Liver (tissue), 8 donors: ENCODE measurements at regions not wholly inside any gene's neighbourhood (a gene's known extent, or its start where the extent isn't known, plus 50 kb on each side); places are given as distances from the start of the nearest gene placed in this dataset.

ENCODE experiments used
- DNase-seq: peaks from one replicate; pipeline ENCODE4 v3.0.0-alpha.2; 2017; ENCODE audit warnings: low spot score
- H3K27ac ChIP-seq, 2 donors: one replicate each; pipeline ENCODE4 v1.7.0; 2013; ENCODE audit warnings: inconsistent platforms in 2 of 2, low read length in 2 of 2, control low read depth in 1 of 2, low read depth in 1 of 2, mild to moderate bottlenecking in 1 of 2
- H3K27me3 ChIP-seq, 4 donors: one replicate each; pipeline versions ENCODE4 v1.6.1 to v1.7.0; 2013; ENCODE audit warnings: low read length in 3 of 4, inconsistent platforms in 1 of 4, mild to moderate bottlenecking in 1 of 4, moderate library complexity in 1 of 4; ENCODE audit not compliant: control insufficient read depth in 4 of 4, insufficient read depth in 4 of 4
- H3K36me3 ChIP-seq, 4 donors: one replicate each; pipeline versions ENCODE4 v1.6.1 to v1.7.0; 2013; ENCODE audit warnings: low read length in 3 of 4, mild to moderate bottlenecking in 3 of 4, low read depth in 1 of 4, moderate library complexity in 1 of 4; ENCODE audit not compliant: control insufficient read depth in 4 of 4, insufficient read depth in 3 of 4
- H3K4me1 ChIP-seq, 4 donors: one replicate each; pipeline versions ENCODE4 v1.6.1 to v1.7.0; 2013; ENCODE audit warnings: low read length in 3 of 4, mild to moderate bottlenecking in 3 of 4, moderate library complexity in 1 of 4; ENCODE audit not compliant: control insufficient read depth in 4 of 4, insufficient read depth in 4 of 4
- H3K4me3 ChIP-seq, 3 donors: one replicate each; pipeline versions ENCODE4 v1.6.1 to v1.7.0; 2013; ENCODE audit warnings: low read length in 3 of 3, control low read depth in 1 of 3, low read depth in 1 of 3, mild to moderate bottlenecking in 1 of 3
- H3K9ac ChIP-seq, 2 donors: one replicate each; pipeline ENCODE4 v1.7.0; 2013; ENCODE audit warnings: low read length in 2 of 2, mild to moderate bottlenecking in 2 of 2, moderate library complexity in 2 of 2, control low read depth in 1 of 2, low read depth in 1 of 2
- H3K9me3 ChIP-seq, 4 donors: one replicate each; pipeline versions ENCODE4 v1.6.1 to v1.7.0; 2013; ENCODE audit warnings: low read length in 3 of 4; ENCODE audit not compliant: control insufficient read depth in 4 of 4
- ATF3 ChIP-seq: IDR thresholded peaks from 2 replicates; pipeline ENCODE4 v1.6.1; 2016; ENCODE audit warnings: antibody characterized with exemption
- CTCF ChIP-seq: fragments of 150-350 bp; IDR thresholded peaks from 2 replicates; pipeline ENCODE4 v1.5.1; 2017; ENCODE audit warnings: improper control_type of control experiment, low read depth, low read length; ENCODE audit not compliant: missing input control
- EGR1 ChIP-seq, 2 donors: IDR thresholded peaks; 2 replicates each; pipeline ENCODE4 v1.6.1; 2016 to 2018; ENCODE audit warnings: antibody characterized with exemption in 2 of 2, low read depth in 2 of 2
- FOXA1 ChIP-seq: IDR thresholded peaks from 2 replicates; pipeline ENCODE4 v1.6.1; 2016; ENCODE audit warnings: antibody characterized with exemption
- FOXA2 ChIP-seq: IDR thresholded peaks from 2 replicates; pipeline ENCODE4 v1.6.1; 2016; ENCODE audit warnings: antibody characterized with exemption
- GABPA ChIP-seq, 2 donors: IDR thresholded peaks in 1 of 2; conservative IDR thresholded peaks in 1 of 2; 2 replicates each; pipeline ENCODE4 v1.6.1; 2016; ENCODE audit warnings: antibody characterized with exemption in 2 of 2, mild to moderate bottlenecking in 1 of 2, moderate library complexity in 1 of 2
- HNF4A ChIP-seq, 2 donors: conservative IDR thresholded peaks; 2 replicates each; pipeline ENCODE4 v1.6.1; 2016; ENCODE audit warnings: antibody characterized with exemption in 2 of 2, mild to moderate bottlenecking in 2 of 2
- HNF4G ChIP-seq: IDR thresholded peaks from 2 replicates; pipeline ENCODE4 v1.6.1; 2016; ENCODE audit warnings: antibody characterized with exemption
- JUND ChIP-seq, 2 donors: IDR thresholded peaks; 2 replicates each; pipeline ENCODE4 v1.6.1; 2016; ENCODE audit warnings: antibody characterized with exemption in 2 of 2
- MAX ChIP-seq: IDR thresholded peaks from 2 replicates; pipeline ENCODE4 v1.6.1; 2016; ENCODE audit warnings: antibody characterized with exemption
- RAD21 ChIP-seq, 2 donors: IDR thresholded peaks; 2 replicates each; pipeline ENCODE4 v1.6.1; 2016; ENCODE audit warnings: antibody characterized with exemption in 2 of 2, mild to moderate bottlenecking in 2 of 2
- REST ChIP-seq: IDR thresholded peaks from 2 replicates; pipeline ENCODE4 v1.6.1; 2016; ENCODE audit warnings: antibody characterized with exemption, mild to moderate bottlenecking
- RXRA ChIP-seq, 2 donors: IDR thresholded peaks; 2 replicates each; pipeline ENCODE4 v1.6.1; 2017 to 2018; ENCODE audit warnings: antibody characterized with exemption in 2 of 2, mild to moderate bottlenecking in 1 of 2
- SP1 ChIP-seq: IDR thresholded peaks from 2 replicates; pipeline ENCODE4 v1.6.1; 2018; ENCODE audit warnings: antibody characterized with exemption, mild to moderate bottlenecking
- TAF1 ChIP-seq: conservative IDR thresholded peaks from 2 replicates; pipeline ENCODE4 v1.6.1; 2016; ENCODE audit warnings: antibody characterized with exemption, mild to moderate bottlenecking
- YY1 ChIP-seq: IDR thresholded peaks from 2 replicates; pipeline ENCODE4 v1.6.1; 2016; ENCODE audit warnings: antibody characterized with exemption, mild to moderate bottlenecking
- ZBTB33 ChIP-seq: IDR thresholded peaks from 2 replicates; pipeline ENCODE4 v1.6.1; 2016; ENCODE audit warnings: antibody characterized with exemption
- WGBS: extraction: QIAGEN DNeasy Blood & Tissue Kit; methylation state at CpG from one replicate; pipeline ENCODE4 v1.1.7; 2013; 5-methylcytosine and 5-hydroxymethylcytosine counted together
- donor health status: healthy.
- donor health status: healthy.
- donor health status: healthy.
- donor health status: healthy.
- donor health status: healthy.

- no peak for DNase-seq
- Histone ChIP-seq H3K4me3 (no peak overlapping the region), H3K9me3 (no peaks in the 10 kb centered on the region), H3K9ac (no peak overlapping the region), H3K4me1 (no peaks in the 10 kb centered on the region), H3K27me3 (peaks cover 0 to 2% (median 0%) of the 10 kb centered on the region in 4 donors), H3K27ac (no peak overlapping the region), H3K36me3 (no peaks in the 10 kb centered on the region)
- 72% methylated on average over 5 of the region's 5 CpGs for WGBS
- TF ChIP-seq GABPA (IDR thresholded peaks at IDR 0.05 in 1 of 2, conservative IDR thresholded peaks at IDR 0.05 in 1 of 2) (no peak), HNF4A (conservative IDR thresholded peaks at IDR 0.05) (no peak), FOXA1 (no peak), REST (no peak), FOXA2 (no peak), JUND (IDR thresholded peaks at IDR 0.05) (no peak), HNF4G (no peak), ATF3 (no peak), SP1 (no peak), RAD21 (IDR thresholded peaks at IDR 0.05) (no peak), ZBTB33 (no peak), RXRA (IDR thresholded peaks at IDR 0.05) (no peak)
Observed at GRCh38 chrX:22406201-22406737, 133.6 kb downstream of the CBLL2 start.

- Histone ChIP-seq H3K4me1 (no peaks in the 10 kb centered on the region), H3K27me3 (no peaks in the 10 kb centered on the region), H3K27ac (no peak overlapping the region), H3K4me3 (no peak overlapping the region), H3K9ac (no peak overlapping the region), H3K36me3 (no peaks in the 10 kb centered on the region), H3K9me3 (no peaks in the 10 kb centered on the region)
- DNase-seq = no peak
- 72% methylated on average over 1 of the region's 1 CpG for WGBS
- TF ChIP-seq ATF3 (no peak), TAF1 (no peak), SP1 (no peak), REST (no peak), FOXA2 (no peak), ZBTB33 (no peak), RAD21 (IDR thresholded peaks at IDR 0.05) (no peak), HNF4G (no peak), FOXA1 (no peak), MAX (no peak), RXRA (IDR thresholded peaks at IDR 0.05) (no peak), EGR1 (IDR thresholded peaks at IDR 0.05; ENCODE audit: low read depth in 2 of 2) (no peak), JUND (IDR thresholded peaks at IDR 0.05) (no peak), CTCF (no peak), HNF4A (conservative IDR thresholded peaks at IDR 0.05) (no peak), YY1 (no peak)
Observed at GRCh38 chrX:22409418-22409817, 136.7 kb downstream of the CBLL2 start.
